ENCODE measurements at regions not wholly inside any gene's neighbourhood (a gene's known extent, or its start where the extent isn't known, plus 50 kb on each side); places are given as distances from the start of the nearest gene placed in this dataset.

DNA sequence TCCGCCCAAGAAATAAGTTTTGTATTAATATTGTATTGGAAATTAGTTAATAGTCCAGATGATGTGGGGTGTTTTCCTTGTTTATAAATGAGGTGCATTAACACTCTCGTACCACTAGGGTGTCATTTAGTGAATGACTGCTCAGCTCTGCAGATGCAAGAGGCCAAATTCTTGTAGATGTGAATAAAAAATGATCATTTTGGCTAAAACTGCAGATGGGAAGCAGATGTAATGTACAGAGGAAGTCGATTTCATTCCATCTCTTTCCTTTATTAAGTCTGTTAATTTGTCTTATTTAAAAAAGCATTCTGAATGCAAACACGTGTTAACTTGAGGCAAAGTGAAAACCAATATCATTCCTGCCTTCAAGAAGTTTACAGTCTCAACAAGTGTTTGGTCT lies 108.1 kb downstream of the DHX15 start:
- DNase-seq (ENCODE audit: low read depth in 4 of 4, low spot score in 2 of 4): no peak

GRCh38 chr4:24475756-24476155 lies 108.6 kb downstream of the DHX15 start:
- no peak for DNase-seq (ENCODE audit: low read depth in 4 of 4, low spot score in 2 of 4)

DNA sequence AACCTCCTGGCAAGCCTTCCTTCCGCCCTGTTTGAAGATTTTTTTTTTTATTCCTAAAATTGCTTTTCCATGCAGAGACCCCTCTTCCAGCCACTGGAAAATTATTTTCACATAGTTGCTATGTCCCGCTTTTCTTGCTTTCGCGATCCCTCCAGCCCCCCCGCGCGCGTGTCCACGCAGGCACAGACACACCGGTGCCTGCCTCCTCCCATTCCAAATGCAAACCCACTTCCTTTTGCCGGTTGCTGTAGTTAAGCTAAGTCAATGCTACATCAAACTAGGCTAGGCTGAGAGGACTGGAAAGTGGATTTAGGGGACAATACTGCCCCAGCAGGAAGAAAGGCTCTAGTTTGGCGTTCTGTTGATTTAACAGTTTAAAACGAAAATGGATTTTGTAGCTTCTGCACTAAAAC lies 111.0 kb downstream of the DHX15 start:
- DNase-seq (ENCODE audit: low read depth in 4 of 4, low spot score in 2 of 4): no peak

DNA sequence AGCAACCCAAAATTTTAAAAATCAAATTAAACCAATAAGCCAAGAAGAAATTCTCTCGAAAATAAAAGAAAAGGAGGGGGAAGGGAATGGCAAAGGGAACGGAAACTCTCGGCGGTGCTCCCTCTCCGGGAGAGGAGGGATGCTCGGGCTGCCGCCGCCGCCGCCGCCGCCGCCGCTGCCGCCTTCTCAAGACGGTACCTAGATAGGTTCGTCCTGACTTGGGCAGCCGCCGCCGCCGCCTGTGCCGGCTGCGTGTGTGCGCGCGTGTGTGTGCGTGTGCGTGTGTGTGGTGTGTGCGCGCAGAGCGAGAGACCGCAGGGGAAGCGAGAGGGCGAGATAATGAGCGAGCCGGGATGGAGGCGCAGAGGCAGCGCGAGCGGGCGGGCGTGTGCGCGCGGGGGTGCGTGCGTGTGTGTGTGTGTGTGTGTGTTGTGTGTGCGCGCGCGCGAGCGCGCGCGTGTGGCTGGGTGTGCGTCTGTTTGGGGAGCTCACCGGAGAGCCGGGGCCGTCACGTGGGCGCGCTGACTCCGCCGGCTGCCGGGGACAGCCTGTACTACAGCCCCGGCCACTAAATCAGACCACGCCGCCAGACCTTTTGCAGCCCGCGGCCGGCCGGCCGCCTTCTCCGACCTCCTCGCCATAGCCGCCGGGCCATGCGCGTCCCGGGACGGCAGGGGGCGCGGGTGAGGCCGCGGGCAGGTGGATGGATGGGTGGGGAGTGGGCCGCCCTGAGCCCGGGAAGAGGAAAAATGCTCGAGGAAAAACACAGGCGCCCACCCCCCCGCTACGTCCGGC lies 111.6 kb downstream of the DHX15 start:
- peak in 3 of 4 donors; percentile 47 to 75 (median 71) for DNase-seq (ENCODE audit: low read depth in 4 of 4, low spot score in 2 of 4)

GRCh38 chr4:24472161-24472510 lies 112.2 kb downstream of the DHX15 start:
- no peak for DNase-seq (ENCODE audit: low read depth in 4 of 4, low spot score in 2 of 4)

GRCh38 chr4:24471486-24472160 lies 112.7 kb downstream of the DHX15 start:
- no peak for DNase-seq (ENCODE audit: low read depth in 4 of 4, low spot score in 2 of 4)

DNA sequence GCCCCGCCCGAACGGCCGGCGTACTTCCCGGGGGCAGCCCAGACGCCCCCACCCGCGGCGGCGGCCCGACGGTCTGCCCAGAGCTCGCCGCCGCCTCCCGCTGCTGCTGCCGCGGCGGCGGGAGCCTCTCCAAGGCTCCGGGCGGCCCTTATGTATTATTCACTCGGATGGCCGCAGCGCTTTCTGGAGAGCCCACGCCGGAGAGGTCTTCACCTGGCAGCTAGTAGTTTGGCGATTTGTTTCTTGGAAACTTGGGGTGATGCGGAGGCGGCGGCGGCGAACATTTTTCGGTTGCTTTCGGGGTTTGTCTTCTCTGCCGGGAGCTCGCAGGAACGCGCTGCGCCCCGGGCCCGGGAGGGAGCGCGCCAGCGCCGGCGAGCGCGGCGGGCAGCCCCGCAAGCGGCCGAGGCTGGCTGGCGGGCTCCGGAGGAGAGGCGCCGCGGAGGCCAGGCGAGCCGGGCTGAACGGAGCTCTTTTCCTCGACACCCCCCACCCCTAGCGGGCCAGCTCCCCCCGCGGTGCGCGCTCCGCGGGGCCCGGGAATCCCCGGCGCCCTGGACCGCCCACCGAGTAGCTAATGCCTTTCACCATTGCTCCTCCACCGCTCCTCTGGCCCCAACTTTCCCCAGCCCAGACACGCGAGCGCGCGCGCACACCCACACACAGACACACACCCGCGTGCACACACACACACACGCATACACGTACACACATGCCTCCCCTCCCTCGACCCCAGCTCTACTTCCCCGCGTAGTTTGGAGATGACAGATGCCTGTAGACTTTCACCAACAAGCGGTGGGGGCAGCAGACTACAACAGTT lies 113.5 kb downstream of the DHX15 start:
- peak in 2 of 4 donors; percentile 32 to 50 for DNase-seq (ENCODE audit: low read depth in 4 of 4, low spot score in 2 of 4)

- no peak for DNase-seq (ENCODE audit: low read depth in 4 of 4, low spot score in 2 of 4)
These were observed 116.3 kb downstream of the DHX15 start for GRCh38 chr4:24468071-24468470.

DNA sequence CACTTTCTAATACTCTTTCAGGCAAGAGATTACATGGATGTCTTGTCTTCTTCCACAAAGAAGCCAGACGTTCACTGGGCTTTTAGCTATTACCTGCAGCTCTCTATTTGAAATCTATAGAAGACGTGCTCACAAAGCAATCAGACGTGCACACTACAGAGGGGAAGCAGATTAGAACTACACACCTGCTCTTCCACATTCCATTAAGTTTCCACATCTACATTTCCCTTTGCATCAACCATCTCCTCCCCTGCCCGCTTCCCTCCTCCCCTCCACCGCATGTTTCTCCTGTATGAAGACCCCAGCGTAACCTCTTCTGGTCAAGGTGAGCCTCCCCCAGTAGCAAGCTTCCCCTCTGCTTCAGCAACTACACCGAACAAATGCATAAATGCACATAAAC lies 119.8 kb downstream of the DHX15 start:
- no peak for DNase-seq (ENCODE audit: low read depth in 4 of 4, low spot score in 2 of 4)

GRCh38 chr4:24456431-24456830 lies 127.9 kb downstream of the DHX15 start:
- DNase-seq (ENCODE audit: low read depth in 4 of 4, low spot score in 2 of 4): no peak

DNA sequence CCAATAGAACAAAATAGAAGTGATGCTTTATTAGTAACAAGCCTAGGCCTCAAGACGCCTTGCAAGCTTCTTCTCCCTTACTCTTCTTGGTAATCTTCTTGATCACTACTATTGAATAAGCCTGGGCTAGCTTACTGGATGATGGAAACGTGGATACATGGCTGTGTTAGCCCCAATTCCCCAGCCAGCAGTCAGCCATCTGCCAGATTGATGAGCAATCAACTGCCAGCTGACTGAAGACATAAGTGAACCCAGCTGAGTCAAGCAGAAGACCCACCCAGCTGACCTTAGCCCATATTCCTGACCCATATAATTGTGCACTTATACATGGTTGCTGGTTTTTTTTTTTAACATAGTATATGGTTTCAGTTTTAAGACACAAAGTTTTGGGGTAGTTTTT lies 130.4 kb downstream of the DHX15 start:
- no peak for DNase-seq (ENCODE audit: low read depth in 4 of 4, low spot score in 2 of 4)

- no peak for DNase-seq (ENCODE audit: low read depth in 4 of 4, low spot score in 2 of 4)
These were observed 132.5 kb downstream of the DHX15 start for GRCh38 chr4:24451870-24452269.

DNA sequence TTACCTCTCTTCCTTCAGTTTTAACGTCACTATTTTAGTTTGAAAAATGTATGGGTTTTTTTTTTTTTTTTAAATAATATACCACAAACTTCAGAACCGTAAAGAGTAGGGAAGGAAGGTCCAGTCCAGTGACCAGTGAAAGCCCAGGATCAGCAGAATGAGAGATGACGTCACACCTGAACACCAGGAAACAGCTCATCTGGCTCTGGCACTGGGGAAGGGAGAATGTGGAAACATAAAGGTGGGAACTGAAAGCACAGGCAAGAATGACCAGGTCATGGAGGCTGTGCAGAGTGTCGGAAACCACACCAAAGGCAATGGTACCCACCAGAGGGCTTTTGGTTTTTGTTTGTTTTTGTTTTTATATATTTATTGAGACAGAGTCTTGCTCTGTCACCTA lies 141.2 kb downstream of the DHX15 start:
- DNase-seq (ENCODE audit: low read depth in 4 of 4, low spot score in 2 of 4): no peak

DNA sequence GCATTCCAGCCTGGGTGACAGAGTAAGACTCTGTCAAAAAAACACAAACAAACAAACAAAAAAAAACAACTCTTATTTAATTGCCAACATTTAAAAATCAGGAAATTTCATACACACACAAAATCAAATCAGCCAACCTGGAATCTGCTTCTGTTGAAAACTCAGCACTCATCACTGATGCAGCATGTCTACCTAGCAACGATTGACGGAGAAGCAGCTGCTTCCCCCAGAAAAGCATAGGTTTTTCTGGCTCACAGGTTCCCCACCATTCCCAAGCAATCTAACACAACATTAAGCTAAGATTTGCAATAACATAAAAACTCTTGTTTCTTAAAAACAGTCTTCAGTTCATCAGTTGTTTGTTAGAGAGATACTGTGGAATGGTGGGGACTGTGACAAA lies 143.6 kb downstream of the DHX15 start:
- no peak for DNase-seq (ENCODE audit: low read depth in 4 of 4, low spot score in 2 of 4)

- no peak for DNase-seq (ENCODE audit: low read depth in 4 of 4, low spot score in 2 of 4)
These were observed 150.1 kb downstream of the DHX15 start for GRCh38 chr4:24434241-24434640.

- no peak for DNase-seq (ENCODE audit: low read depth in 4 of 4, low spot score in 2 of 4)
These were observed 150.7 kb downstream of the DHX15 start for GRCh38 chr4:24433515-24434214.

- no peak for DNase-seq (ENCODE audit: low read depth in 4 of 4, low spot score in 2 of 4)
These were observed 155.5 kb downstream of the DHX15 start for GRCh38 chr4:24428850-24429249.

DNA sequence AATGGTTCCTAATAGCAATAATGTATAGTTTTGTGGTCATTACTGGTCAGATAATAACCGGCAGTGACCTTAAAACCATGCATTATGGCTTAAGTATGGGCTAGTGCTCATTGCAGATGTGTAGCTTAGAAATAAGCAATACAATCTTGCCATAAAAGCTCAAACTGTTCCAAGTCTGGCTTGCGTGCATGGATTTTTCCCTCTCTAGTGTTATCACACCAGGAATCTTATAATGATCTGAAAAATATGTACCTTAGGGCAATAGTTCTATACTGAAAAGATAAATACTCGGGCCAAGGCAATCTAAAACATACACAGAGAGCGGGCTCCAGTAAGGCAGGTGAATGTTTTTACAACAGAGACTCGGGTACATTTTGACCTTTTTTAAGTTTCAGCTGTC lies 157.8 kb downstream of the DHX15 start:
- DNase-seq (ENCODE audit: low read depth in 4 of 4, low spot score in 2 of 4): no peak

- DNase-seq (ENCODE audit: low read depth in 4 of 4, low spot score in 2 of 4): no peak
These were observed 158.5 kb downstream of the DHX15 start for GRCh38 chr4:24425863-24426262.

DNA sequence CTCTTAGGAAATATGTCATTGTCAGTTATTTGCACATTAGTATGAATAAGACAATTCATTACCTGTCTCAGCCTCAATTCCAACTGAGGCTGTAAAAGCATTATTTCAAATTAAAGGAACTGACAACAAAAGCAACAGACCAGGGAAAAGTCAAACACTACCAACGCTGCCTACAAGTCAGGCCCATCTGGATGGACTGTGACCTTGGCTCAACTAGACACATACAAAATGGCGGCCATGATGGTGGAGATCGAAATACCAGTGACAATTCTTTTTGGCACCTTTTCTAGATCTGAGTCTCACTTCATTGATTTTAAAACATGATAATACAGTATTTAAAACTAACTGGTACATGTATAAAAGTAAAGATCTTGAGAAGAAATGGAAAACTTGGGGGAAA lies 160.7 kb downstream of the DHX15 start:
- DNase-seq (ENCODE audit: low read depth in 4 of 4, low spot score in 2 of 4): no peak

GRCh38 chr4:24422644-24423043 lies 161.7 kb downstream of the DHX15 start:
- no peak for DNase-seq (ENCODE audit: low read depth in 4 of 4, low spot score in 2 of 4)

Measured in left renal cortex interstitium (tissue), 4 donors.